ENCODE measurements at regions not wholly inside any gene's neighbourhood (a gene's known extent, or its start where the extent isn't known, plus 50 kb on each side); places are given as distances from the start of the nearest gene placed in this dataset.

DNA sequence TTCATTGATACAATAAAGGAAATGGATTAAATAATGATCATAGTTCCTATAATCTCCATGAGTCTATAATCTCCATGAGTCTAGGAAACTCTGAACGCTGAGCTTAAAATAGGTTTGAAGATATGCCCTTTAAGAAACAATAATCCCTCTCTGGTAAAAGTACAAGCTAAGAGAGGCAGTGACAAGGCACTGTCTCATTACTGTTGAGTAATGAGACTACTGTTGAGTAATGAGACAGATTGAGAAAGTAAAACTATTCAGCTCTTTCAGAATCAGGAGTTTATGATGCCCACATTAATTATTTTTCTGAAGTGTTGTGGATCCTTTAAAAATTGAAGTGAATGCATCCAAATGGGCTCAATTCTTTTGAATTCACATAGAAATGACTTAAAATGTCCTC is 235.5 kb upstream of the THRB start:
- Histone ChIP-seq H4K20me1 (ENCODE audit: insufficient read depth) (no peaks in the 10 kb centered on the region), H3K4me2 (no peak overlapping the region), H3K36me3 (ENCODE audit: insufficient read depth) (no peaks in the 10 kb centered on the region), H3K9ac (no peak overlapping the region), H3K4me3 (IDR thresholded peaks at IDR 0.05; ENCODE audit: insufficient read depth, low read depth, low read length) (no peak overlapping the region), H3K79me2 (ENCODE audit: insufficient read depth, low read depth) (no peaks in the 10 kb centered on the region), H2AFZ (ENCODE audit: low read depth) (no peak overlapping the region), H3K27ac (no peak overlapping the region), H3K4me1 (ENCODE audit: low read depth, poor library complexity, severe bottlenecking) (no peaks in the 10 kb centered on the region), H3K27me3 (ENCODE audit: insufficient read depth, low read depth) (no peaks in the 10 kb centered on the region)
- TF ChIP-seq, protein P1, sequence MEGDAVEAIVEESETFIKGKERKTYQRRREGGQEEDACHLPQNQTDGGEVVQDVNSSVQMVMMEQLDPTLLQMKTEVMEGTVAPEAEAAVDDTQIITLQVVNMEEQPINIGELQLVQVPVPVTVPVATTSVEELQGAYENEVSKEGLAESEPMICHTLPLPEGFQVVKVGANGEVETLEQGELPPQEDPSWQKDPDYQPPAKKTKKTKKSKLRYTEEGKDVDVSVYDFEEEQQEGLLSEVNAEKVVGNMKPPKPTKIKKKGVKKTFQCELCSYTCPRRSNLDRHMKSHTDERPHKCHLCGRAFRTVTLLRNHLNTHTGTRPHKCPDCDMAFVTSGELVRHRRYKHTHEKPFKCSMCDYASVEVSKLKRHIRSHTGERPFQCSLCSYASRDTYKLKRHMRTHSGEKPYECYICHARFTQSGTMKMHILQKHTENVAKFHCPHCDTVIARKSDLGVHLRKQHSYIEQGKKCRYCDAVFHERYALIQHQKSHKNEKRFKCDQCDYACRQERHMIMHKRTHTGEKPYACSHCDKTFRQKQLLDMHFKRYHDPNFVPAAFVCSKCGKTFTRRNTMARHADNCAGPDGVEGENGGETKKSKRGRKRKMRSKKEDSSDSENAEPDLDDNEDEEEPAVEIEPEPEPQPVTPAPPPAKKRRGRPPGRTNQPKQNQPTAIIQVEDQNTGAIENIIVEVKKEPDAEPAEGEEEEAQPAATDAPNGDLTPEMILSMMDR (conservative IDR thresholded peaks at IDR 0.05; ENCODE audit: low read depth, low read length): no peak

DNA sequence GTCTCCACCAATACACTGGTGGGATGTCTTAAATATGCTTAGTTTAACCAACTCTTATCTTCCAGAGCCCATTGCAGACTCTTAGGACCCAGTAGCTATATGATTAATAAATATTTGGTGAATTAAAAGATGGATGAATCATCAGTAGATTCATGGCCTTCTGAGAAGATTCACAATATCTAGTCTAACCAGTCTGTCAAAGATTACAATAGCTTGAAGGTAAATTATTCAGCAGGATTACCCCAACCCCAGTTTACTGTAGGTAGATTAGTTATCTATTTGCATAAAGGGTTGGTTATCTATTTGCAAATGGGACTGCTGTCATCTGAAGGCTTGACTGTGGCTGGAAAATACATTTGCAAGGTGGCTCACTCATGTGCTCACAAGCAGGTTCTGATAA is 239.4 kb upstream of the THRB start:
- H4K20me1 ChIP-seq (ENCODE audit: insufficient read depth): no peaks in the 10 kb centered on the region
- H2AFZ ChIP-seq (ENCODE audit: low read depth): no peak overlapping the region
- H3K4me1 ChIP-seq (ENCODE audit: low read depth, poor library complexity, severe bottlenecking): no peaks in the 10 kb centered on the region
- H3K36me3 ChIP-seq (ENCODE audit: insufficient read depth): no peaks in the 10 kb centered on the region
- no peaks in the 10 kb centered on the region for H3K79me2 ChIP-seq (ENCODE audit: insufficient read depth, low read depth)
- H3K4me3 ChIP-seq (IDR thresholded peaks at IDR 0.05; ENCODE audit: insufficient read depth, low read depth, low read length): no peak overlapping the region
- no peak overlapping the region for H3K27ac ChIP-seq
- TF ChIP-seq, protein P1 (conservative IDR thresholded peaks at IDR 0.05; ENCODE audit: low read depth, low read length): no peak
- H3K9ac ChIP-seq: no peak overlapping the region
- no peaks in the 10 kb centered on the region for H3K27me3 ChIP-seq (ENCODE audit: insufficient read depth, low read depth)
- H3K4me2 ChIP-seq: no peak overlapping the region

DNA sequence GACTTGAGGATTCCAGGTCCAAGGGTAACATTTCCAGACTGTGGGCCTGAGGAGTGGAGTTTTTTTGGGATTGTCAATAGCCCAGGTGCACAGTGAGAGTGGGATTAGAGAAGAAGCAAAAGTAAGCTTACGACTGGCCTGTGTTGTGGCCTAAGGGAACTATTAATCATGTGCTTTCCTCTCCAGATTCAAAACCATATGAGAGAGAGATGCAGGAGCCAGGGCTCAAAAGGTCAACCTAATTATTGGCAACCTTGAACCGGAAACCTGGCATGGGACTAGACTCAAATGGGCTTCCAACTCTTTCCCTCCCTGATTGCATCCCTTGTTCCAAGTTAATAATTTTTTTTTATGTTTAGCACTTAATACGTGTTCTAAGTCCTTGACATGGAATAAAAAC is 242.1 kb upstream of the THRB start:
- H3K4me2 ChIP-seq: no peak overlapping the region
- no peak overlapping the region for H3K9ac ChIP-seq
- H3K79me2 ChIP-seq (ENCODE audit: insufficient read depth, low read depth): no peaks in the 10 kb centered on the region
- TF ChIP-seq, protein P1 (conservative IDR thresholded peaks at IDR 0.05; ENCODE audit: low read depth, low read length): no peak
- no peaks in the 10 kb centered on the region for H3K4me1 ChIP-seq (ENCODE audit: low read depth, poor library complexity, severe bottlenecking)
- no peaks in the 10 kb centered on the region for H4K20me1 ChIP-seq (ENCODE audit: insufficient read depth)
- H3K36me3 ChIP-seq (ENCODE audit: insufficient read depth): no peaks in the 10 kb centered on the region
- H3K27ac ChIP-seq: no peak overlapping the region
- H3K27me3 ChIP-seq (ENCODE audit: insufficient read depth, low read depth): no peaks in the 10 kb centered on the region
- no peak overlapping the region for H3K4me3 ChIP-seq (IDR thresholded peaks at IDR 0.05; ENCODE audit: insufficient read depth, low read depth, low read length)
- H2AFZ ChIP-seq (ENCODE audit: low read depth): no peak overlapping the region

DNA sequence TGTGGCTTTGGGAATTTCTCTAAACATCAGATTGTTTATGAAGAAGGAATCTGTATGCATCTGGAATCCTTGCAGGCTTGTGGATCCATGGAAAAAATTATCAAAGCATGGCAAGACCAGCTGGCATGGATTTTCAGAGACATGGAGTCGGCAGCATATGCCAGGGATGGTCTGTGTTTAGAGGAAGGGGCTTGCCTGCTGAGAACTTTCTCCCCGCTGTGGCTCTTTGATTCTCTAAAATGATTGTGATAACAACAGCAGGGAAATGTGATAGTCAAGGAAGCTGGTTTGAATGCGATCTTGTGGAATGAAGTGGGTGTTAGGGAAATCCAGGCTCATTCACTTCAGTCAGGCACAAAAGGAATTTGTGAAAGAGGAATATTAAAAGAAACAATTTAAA is 245.7 kb upstream of the THRB start:
- Histone ChIP-seq H3K4me1 (ENCODE audit: low read depth, poor library complexity, severe bottlenecking) (no peaks in the 10 kb centered on the region), H3K27me3 (ENCODE audit: insufficient read depth, low read depth) (no peaks in the 10 kb centered on the region), H3K4me3 (IDR thresholded peaks at IDR 0.05; ENCODE audit: insufficient read depth, low read depth, low read length) (no peak overlapping the region), H3K79me2 (ENCODE audit: insufficient read depth, low read depth) (no peaks in the 10 kb centered on the region), H3K36me3 (ENCODE audit: insufficient read depth) (no peaks in the 10 kb centered on the region), H3K9ac (no peak overlapping the region), H4K20me1 (ENCODE audit: insufficient read depth) (no peaks in the 10 kb centered on the region), H3K27ac (no peak overlapping the region), H3K4me2 (no peak overlapping the region), H2AFZ (ENCODE audit: low read depth) (no peak overlapping the region)
- TF ChIP-seq, protein P1 (conservative IDR thresholded peaks at IDR 0.05; ENCODE audit: low read depth, low read length): no peak

DNA sequence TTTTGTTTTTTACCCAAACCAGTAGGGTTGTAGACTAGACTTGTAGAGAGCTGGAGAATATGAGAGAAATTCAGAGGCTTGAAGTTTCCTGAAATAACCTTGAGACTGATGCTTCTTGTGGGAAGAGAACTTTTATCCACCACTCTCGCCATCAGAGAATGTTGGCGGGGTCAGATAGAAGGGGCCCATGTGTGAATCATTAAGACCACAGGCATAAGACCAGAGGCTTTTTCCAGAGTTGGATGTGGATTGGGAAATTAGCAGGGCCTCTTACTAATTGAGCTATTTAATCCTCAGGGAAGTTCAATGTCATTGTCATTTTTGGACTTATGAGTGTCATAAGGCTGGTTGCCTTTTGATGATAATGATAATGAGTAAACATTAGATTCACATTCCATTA is 246.9 kb upstream of the THRB start:
- no peak overlapping the region for H3K4me3 ChIP-seq (IDR thresholded peaks at IDR 0.05; ENCODE audit: insufficient read depth, low read depth, low read length)
- no peak overlapping the region for H3K27ac ChIP-seq
- H4K20me1 ChIP-seq (ENCODE audit: insufficient read depth): no peaks in the 10 kb centered on the region
- no peaks in the 10 kb centered on the region for H3K27me3 ChIP-seq (ENCODE audit: insufficient read depth, low read depth)
- no peaks in the 10 kb centered on the region for H3K79me2 ChIP-seq (ENCODE audit: insufficient read depth, low read depth)
- H3K4me1 ChIP-seq (ENCODE audit: low read depth, poor library complexity, severe bottlenecking): no peaks in the 10 kb centered on the region
- no peak overlapping the region for H3K9ac ChIP-seq
- H3K4me2 ChIP-seq: no peak overlapping the region
- no peaks in the 10 kb centered on the region for H3K36me3 ChIP-seq (ENCODE audit: insufficient read depth)
- TF ChIP-seq, protein P1 (conservative IDR thresholded peaks at IDR 0.05; ENCODE audit: low read depth, low read length): no peak
- H2AFZ ChIP-seq (ENCODE audit: low read depth): no peak overlapping the region

Data from KMS-11 (cell line).